WTC11 (cell line): ENCODE measurements at regions not wholly inside any gene's neighbourhood (a gene's known extent, or its start where the extent isn't known, plus 50 kb on each side); places are given as distances from the start of the nearest gene placed in this dataset.

ENCODE experiments used
- ATAC-seq: fragments of 200-7000 bp; cut with Tn5 transposase; 2 replicates; pipeline ENCODE4 v1.10.0; 2021; ENCODE audit warnings: mild to moderate bottlenecking, moderate library complexity
- CTCF ChIA-PET: fragments of 300-600 bp; sonication (Branson Sonifier 250); formaldehyde crosslinking; loops from one replicate; lab custom pipeline; 2021; ENCODE audit warnings: antibody characterized with exemption; lab: Charles Lee
- POLR2A ChIA-PET: fragments of 350-600 bp; sonication (Branson Sonifier 250); formaldehyde crosslinking; loops from one replicate; lab custom pipeline; 2021; ENCODE audit warnings: antibody characterized with exemption; lab: Charles Lee
- DNase-seq: peaks from one replicate; pipeline ENCODE4 v3.0.0; 2021; ENCODE audit warnings: low spot score
- H3K27ac Mint-ChIP-seq: 2 replicates; pipeline ENCODE4 v1.8.0; 2021; ENCODE audit warnings: mixed read lengths
- H3K27me3 Mint-ChIP-seq: 2 replicates; pipeline ENCODE4 v1.8.0; 2021; ENCODE audit warnings: low read depth, mild to moderate bottlenecking, moderate library complexity, mixed read lengths
- H3K36me3 Mint-ChIP-seq: 2 replicates; pipeline ENCODE4 v1.8.0; 2021; ENCODE audit warnings: mixed read lengths
- H3K4me1 Mint-ChIP-seq: 2 replicates; pipeline ENCODE4 v1.8.0; 2022; ENCODE audit warnings: mixed read lengths
- H3K4me3 Mint-ChIP-seq: 2 replicates; pipeline ENCODE4 v1.8.0; 2021; ENCODE audit warnings: mild to moderate bottlenecking, moderate library complexity, mixed read lengths
- H3K9me3 Mint-ChIP-seq: 2 replicates; pipeline ENCODE4 v1.8.0; 2021; ENCODE audit warnings: mixed read lengths
- EMX1 ChIP-seq: fragments of 250-450 bp; sonication (Bioruptor Pico); IDR thresholded peaks from 2 replicates; pipeline ENCODE4 v1.8.0; 2021; ENCODE audit warnings: mild to moderate bottlenecking
- ESRRA ChIP-seq: sonication (generic); formaldehyde crosslinking; IDR thresholded peaks from 2 replicates; pipeline ENCODE4 v1.8.1; 2022; ENCODE audit warnings: mild to moderate bottlenecking, missing genetic modification reagents, borderline replicate concordance
- GRHL2 ChIP-seq: fragments of 250-450 bp; sonication (Bioruptor Pico); IDR thresholded peaks from 2 replicates; pipeline ENCODE4 v1.8.0; 2022; ENCODE audit warnings: mild to moderate bottlenecking, moderate library complexity; ENCODE audit not compliant: insufficient replicate concordance, severe bottlenecking
- NR2C2 ChIP-seq: sonication (generic); formaldehyde crosslinking; IDR thresholded peaks from 2 replicates; pipeline ENCODE4 v1.8.0; 2022; ENCODE audit warnings: mild to moderate bottlenecking, missing genetic modification reagents
- OVOL2 ChIP-seq: fragments of 250-450 bp; sonication (Bioruptor Pico); IDR thresholded peaks from 2 replicates; pipeline ENCODE4 v1.9.0; 2021; ENCODE audit warnings: mild to moderate bottlenecking, borderline replicate concordance
- ZBTB43 ChIP-seq: sonication (generic); formaldehyde crosslinking; IDR thresholded peaks from 2 replicates; pipeline ENCODE4 v1.8.1; 2023; ENCODE audit warnings: mild to moderate bottlenecking, missing genetic modification reagents
- ZNF138 ChIP-seq: sonication (generic); formaldehyde crosslinking; conservative IDR thresholded peaks from 2 replicates; pipeline ENCODE4 v1.8.1; 2022; ENCODE audit warnings: mild to moderate bottlenecking, moderate library complexity, missing genetic modification reagents
- ZNF219 ChIP-seq: sonication (generic); formaldehyde crosslinking; IDR thresholded peaks from 2 replicates; pipeline ENCODE4 v1.8.0; 2023; ENCODE audit warnings: missing genetic modification reagents, mild to moderate bottlenecking, borderline replicate concordance
- ZNF317 ChIP-seq: sonication (generic); formaldehyde crosslinking; IDR thresholded peaks from 2 replicates; pipeline ENCODE4 v1.8.1; 2023; ENCODE audit warnings: low read depth, mild to moderate bottlenecking, moderate library complexity, missing genetic modification reagents, borderline replicate concordance
- ZNF512 ChIP-seq: sonication (generic); formaldehyde crosslinking; IDR thresholded peaks from 2 replicates; pipeline ENCODE4 v1.8.1; 2022; ENCODE audit warnings: missing genetic modification reagents, borderline replicate concordance
- TF ChIP-seq, protein P1 (sequence below): sonication (generic); formaldehyde crosslinking; IDR thresholded peaks from 2 replicates; pipeline ENCODE4 v1.8.0; 2023; ENCODE audit warnings: mild to moderate bottlenecking, missing genetic modification reagents
- TF ChIP-seq, protein P2 (sequence below): fragments of 250-450 bp; sonication (Bioruptor Pico); IDR thresholded peaks from 2 replicates; pipeline ENCODE4 v1.9.0; 2021; ENCODE audit warnings: mild to moderate bottlenecking
- TF ChIP-seq, protein P3 (sequence below): fragments of 250-450 bp; sonication (Bioruptor Pico); IDR thresholded peaks from 2 replicates; pipeline ENCODE4 v1.9.0; 2021; ENCODE audit warnings: mild to moderate bottlenecking
- TF ChIP-seq, protein P4 (sequence below): sonication (generic); formaldehyde crosslinking; IDR thresholded peaks from 2 replicates; pipeline ENCODE4 v1.8.1; 2023; ENCODE audit warnings: mild to moderate bottlenecking, missing genetic modification reagents, moderate library complexity
- TF ChIP-seq, protein P5 (sequence below): fragments of 250-450 bp; sonication (Bioruptor Pico); IDR thresholded peaks from 2 replicates; pipeline ENCODE4 v1.8.0; 2021; ENCODE audit warnings: mild to moderate bottlenecking

GRCh38 chr6:163889904-163890514 is 475.5 kb downstream of the QKI start (continued):
- TF ChIP-seq ZBTB43 (CRISPR knock-in tag): no peak
- TF ChIP-seq, protein P1, sequence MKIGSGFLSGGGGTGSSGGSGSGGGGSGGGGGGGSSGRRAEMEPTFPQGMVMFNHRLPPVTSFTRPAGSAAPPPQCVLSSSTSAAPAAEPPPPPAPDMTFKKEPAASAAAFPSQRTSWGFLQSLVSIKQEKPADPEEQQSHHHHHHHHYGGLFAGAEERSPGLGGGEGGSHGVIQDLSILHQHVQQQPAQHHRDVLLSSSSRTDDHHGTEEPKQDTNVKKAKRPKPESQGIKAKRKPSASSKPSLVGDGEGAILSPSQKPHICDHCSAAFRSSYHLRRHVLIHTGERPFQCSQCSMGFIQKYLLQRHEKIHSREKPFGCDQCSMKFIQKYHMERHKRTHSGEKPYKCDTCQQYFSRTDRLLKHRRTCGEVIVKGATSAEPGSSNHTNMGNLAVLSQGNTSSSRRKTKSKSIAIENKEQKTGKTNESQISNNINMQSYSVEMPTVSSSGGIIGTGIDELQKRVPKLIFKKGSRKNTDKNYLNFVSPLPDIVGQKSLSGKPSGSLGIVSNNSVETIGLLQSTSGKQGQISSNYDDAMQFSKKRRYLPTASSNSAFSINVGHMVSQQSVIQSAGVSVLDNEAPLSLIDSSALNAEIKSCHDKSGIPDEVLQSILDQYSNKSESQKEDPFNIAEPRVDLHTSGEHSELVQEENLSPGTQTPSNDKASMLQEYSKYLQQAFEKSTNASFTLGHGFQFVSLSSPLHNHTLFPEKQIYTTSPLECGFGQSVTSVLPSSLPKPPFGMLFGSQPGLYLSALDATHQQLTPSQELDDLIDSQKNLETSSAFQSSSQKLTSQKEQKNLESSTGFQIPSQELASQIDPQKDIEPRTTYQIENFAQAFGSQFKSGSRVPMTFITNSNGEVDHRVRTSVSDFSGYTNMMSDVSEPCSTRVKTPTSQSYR (CRISPR knock-in tag): no peak

- no peak overlapping the region for H3K4me3 Mint-ChIP-seq
- no peak for DNase-seq
- TF ChIP-seq ZNF219 (CRISPR knock-in tag) (no peak), ZNF317 (CRISPR knock-in tag) (peak; percentile 81; the same call in 1 of the 2 replicates)
- TF ChIP-seq, all 79 proteins: peak for 1
- H3K27me3 Mint-ChIP-seq: no peaks in the 10 kb centered on the region
- no peaks in the 10 kb centered on the region for H3K4me1 Mint-ChIP-seq
- ChIA-PET POLR2A (no interaction called here), CTCF (no interaction called here)
- no peak for ATAC-seq
- H3K27ac Mint-ChIP-seq: no peak overlapping the region
- peaks cover 17% of the 10 kb centered on the region for H3K9me3 Mint-ChIP-seq
- peaks cover 8% of the 10 kb centered on the region for H3K36me3 Mint-ChIP-seq
These were observed 473.7 kb downstream of the QKI start for GRCh38 chr6:163888030-163888819.

DNA sequence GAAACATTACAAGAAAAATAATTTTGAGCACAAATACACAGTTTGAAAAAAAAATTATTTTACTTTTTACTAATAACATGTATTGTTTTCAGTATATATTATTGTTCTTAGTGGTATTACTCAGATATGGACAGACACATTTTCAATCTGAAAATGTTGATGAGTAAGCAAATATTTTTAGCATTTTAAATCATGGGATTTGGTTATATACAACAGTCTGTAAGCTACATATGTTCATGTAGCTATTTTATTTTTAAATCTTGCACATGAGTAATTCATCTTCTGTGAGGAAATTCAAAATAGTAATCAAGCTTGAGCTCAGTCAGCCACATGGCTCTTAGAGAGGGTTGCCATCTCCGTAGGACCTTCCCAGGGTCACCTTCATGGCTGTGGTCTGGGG is 471.9 kb downstream of the QKI start:
- no peak overlapping the region for H3K4me3 Mint-ChIP-seq
- TF ChIP-seq, protein P2, sequence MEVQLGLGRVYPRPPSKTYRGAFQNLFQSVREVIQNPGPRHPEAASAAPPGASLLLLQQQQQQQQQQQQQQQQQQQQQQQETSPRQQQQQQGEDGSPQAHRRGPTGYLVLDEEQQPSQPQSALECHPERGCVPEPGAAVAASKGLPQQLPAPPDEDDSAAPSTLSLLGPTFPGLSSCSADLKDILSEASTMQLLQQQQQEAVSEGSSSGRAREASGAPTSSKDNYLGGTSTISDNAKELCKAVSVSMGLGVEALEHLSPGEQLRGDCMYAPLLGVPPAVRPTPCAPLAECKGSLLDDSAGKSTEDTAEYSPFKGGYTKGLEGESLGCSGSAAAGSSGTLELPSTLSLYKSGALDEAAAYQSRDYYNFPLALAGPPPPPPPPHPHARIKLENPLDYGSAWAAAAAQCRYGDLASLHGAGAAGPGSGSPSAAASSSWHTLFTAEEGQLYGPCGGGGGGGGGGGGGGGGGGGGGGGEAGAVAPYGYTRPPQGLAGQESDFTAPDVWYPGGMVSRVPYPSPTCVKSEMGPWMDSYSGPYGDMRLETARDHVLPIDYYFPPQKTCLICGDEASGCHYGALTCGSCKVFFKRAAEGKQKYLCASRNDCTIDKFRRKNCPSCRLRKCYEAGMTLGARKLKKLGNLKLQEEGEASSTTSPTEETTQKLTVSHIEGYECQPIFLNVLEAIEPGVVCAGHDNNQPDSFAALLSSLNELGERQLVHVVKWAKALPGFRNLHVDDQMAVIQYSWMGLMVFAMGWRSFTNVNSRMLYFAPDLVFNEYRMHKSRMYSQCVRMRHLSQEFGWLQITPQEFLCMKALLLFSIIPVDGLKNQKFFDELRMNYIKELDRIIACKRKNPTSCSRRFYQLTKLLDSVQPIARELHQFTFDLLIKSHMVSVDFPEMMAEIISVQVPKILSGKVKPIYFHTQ (CRISPR knock-in tag): no peak
- TF ChIP-seq ZNF138: no peak
- TF ChIP-seq, protein P3, sequence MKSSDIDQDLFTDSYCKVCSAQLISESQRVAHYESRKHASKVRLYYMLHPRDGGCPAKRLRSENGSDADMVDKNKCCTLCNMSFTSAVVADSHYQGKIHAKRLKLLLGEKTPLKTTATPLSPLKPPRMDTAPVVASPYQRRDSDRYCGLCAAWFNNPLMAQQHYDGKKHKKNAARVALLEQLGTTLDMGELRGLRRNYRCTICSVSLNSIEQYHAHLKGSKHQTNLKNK (CRISPR knock-in tag): no peak
- no peak for TF ChIP-seq NR2C2 (CRISPR knock-in tag)
- TF ChIP-seq ZNF219 (CRISPR knock-in tag): no peak
- TF ChIP-seq, protein P4, sequence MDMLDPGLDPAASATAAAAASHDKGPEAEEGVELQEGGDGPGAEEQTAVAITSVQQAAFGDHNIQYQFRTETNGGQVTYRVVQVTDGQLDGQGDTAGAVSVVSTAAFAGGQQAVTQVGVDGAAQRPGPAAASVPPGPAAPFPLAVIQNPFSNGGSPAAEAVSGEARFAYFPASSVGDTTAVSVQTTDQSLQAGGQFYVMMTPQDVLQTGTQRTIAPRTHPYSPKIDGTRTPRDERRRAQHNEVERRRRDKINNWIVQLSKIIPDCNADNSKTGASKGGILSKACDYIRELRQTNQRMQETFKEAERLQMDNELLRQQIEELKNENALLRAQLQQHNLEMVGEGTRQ: no peak
- no peak for TF ChIP-seq GRHL2 (CRISPR knock-in tag)
- TF ChIP-seq, protein P5, sequence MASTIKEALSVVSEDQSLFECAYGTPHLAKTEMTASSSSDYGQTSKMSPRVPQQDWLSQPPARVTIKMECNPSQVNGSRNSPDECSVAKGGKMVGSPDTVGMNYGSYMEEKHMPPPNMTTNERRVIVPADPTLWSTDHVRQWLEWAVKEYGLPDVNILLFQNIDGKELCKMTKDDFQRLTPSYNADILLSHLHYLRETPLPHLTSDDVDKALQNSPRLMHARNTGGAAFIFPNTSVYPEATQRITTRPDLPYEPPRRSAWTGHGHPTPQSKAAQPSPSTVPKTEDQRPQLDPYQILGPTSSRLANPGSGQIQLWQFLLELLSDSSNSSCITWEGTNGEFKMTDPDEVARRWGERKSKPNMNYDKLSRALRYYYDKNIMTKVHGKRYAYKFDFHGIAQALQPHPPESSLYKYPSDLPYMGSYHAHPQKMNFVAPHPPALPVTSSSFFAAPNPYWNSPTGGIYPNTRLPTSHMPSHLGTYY: no peak
- TF ChIP-seq EMX1 (CRISPR knock-in tag): no peak
- no peak for TF ChIP-seq OVOL2 (CRISPR knock-in tag)
- no peak for TF ChIP-seq ESRRA (CRISPR knock-in tag)
- TF ChIP-seq ZNF512 (CRISPR knock-in tag): no peak
- TF ChIP-seq, all 79 proteins: peak for 0
- no peak for ATAC-seq
- DNase-seq: no peak
- no peak overlapping the region for H3K27ac Mint-ChIP-seq
- POLR2A ChIA-PET: no interaction called here
- no peaks in the 10 kb centered on the region for H3K27me3 Mint-ChIP-seq
- CTCF ChIA-PET: no interaction called here
- H3K9me3 Mint-ChIP-seq: peaks cover 17% of the 10 kb centered on the region
- peaks cover 8% of the 10 kb centered on the region for H3K36me3 Mint-ChIP-seq
- no peaks in the 10 kb centered on the region for H3K4me1 Mint-ChIP-seq
